HCT116 (cell line): ENCODE measurements at regions not wholly inside any gene's neighbourhood (a gene's known extent, or its start where the extent isn't known, plus 50 kb on each side); places are given as distances from the start of the nearest gene placed in this dataset.

Experiments used
- CTCF ChIP-seq, 3 experiments: fragments of 200-600 bp in 1 of 3; sonication (generic) in 1 of 3; IDR thresholded peaks in 2 of 3; conservative IDR thresholded peaks in 1 of 3; 2 replicates each; pipeline ENCODE4 v1.5.1; 2012 to 2017; ENCODE audit warnings: low read depth in 2 of 3, low read length in 2 of 3, antibody characterized with exemption in 1 of 3, borderline replicate concordance in 1 of 3, control low read depth in 1 of 3, mild to moderate bottlenecking in 1 of 3, mixed read lengths in 1 of 3, mixed run types in 1 of 3, moderate library complexity in 1 of 3; ENCODE audit not compliant: insufficient read depth in 1 of 3
- FOSL1 ChIP-seq: IDR thresholded peaks from 2 replicates; pipeline ENCODE4 v1.6.1; 2012; ENCODE audit warnings: low read depth
- POLR2A ChIP-seq: IDR thresholded peaks from 2 replicates; pipeline ENCODE4 v1.7.0; 2011; ENCODE audit warnings: borderline replicate concordance; ENCODE audit not compliant: insufficient read depth, insufficient read length; ENCODE audit errors: extremely low read depth
- RAD21 ChIP-seq: IDR thresholded peaks from 2 replicates; pipeline ENCODE4 v1.6.1; 2012; ENCODE audit warnings: low read depth, mild to moderate bottlenecking
- REST ChIP-seq: IDR thresholded peaks from 2 replicates; pipeline ENCODE4 v1.6.1; 2012; ENCODE audit warnings: low read depth
- YY1 ChIP-seq: IDR thresholded peaks from 2 replicates; pipeline ENCODE4 v1.6.1; 2011; ENCODE audit warnings: low read length, low read depth, moderate library complexity, mild to moderate bottlenecking; ENCODE audit not compliant: insufficient replicate concordance; ENCODE audit errors: extremely low read depth
- ZBTB33 ChIP-seq: IDR thresholded peaks from 2 replicates; pipeline ENCODE4 v1.6.1; 2011; ENCODE audit warnings: mild to moderate bottlenecking, low read length, moderate library complexity; ENCODE audit not compliant: insufficient replicate concordance; ENCODE audit errors: extremely low read depth
- ZFX ChIP-seq: fragments of 450-650 bp; IDR thresholded peaks from 2 replicates; pipeline ENCODE4 v1.6.1; 2017

- no peak for TF ChIP-seq REST
- no peak for TF ChIP-seq CTCF (IDR thresholded peaks at IDR 0.05 in 2 of 3, conservative IDR thresholded peaks at IDR 0.05 in 1 of 3; ENCODE audit: borderline replicate concordance in 1 of 3, insufficient read depth in 1 of 3, low read depth in 2 of 3, low read length in 2 of 3)
- no peak for TF ChIP-seq ZFX
- TF ChIP-seq FOSL1: no peak
- no peak for TF ChIP-seq YY1
- no peak for TF ChIP-seq POLR2A
- TF ChIP-seq ZBTB33: no peak
- TF ChIP-seq RAD21: no peak
These were observed 983.7 kb downstream of the STIM2 start for GRCh38 chr4:27844376-27844775.
